AG09309 (cell line): ENCODE measurements at regions not wholly inside any gene's neighbourhood (a gene's known extent, or its start where the extent isn't known, plus 50 kb on each side); places are given as distances from the start of the nearest gene placed in this dataset.

ENCODE experiments used
- DNase-seq: peaks from one replicate; pipeline ENCODE4 v3.0.0-alpha.2; 2010; ENCODE audit warnings: low read depth
- H3K4me3 ChIP-seq: 2 replicates; pipeline ENCODE4 v1.5.1; 2011; ENCODE audit warnings: mild to moderate bottlenecking, low read depth, low read length, moderate library complexity; ENCODE audit not compliant: control insufficient read depth
- TF ChIP-seq, protein P1 (sequence below): IDR thresholded peaks from 2 replicates; pipeline ENCODE4 v1.5.1; 2011; ENCODE audit warnings: mild to moderate bottlenecking, low read depth, low read length, inconsistent platforms; ENCODE audit not compliant: insufficient read depth, control insufficient read depth; ENCODE audit errors: missing control alignments

DNA sequence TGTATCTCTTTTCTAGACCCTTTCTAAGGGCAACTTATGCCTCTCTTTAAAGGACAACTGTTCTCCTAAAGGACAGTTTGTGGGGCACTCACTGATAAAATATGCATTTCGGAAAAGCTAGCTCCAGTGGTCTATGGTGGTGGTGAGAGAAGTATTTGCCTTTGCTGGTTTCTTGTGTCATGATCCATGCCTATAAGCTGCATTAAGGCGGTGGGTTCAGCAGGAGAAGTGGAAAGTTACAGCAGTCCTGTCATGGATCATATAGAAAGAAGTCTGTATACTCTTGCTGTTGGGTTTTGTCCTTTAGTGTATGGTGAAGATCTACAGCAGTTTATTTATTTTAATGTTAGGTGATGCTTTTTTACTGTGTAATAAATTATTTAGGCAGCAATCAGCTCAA is 563.9 kb upstream of the PSMD7 start:
- TF ChIP-seq, protein P1, sequence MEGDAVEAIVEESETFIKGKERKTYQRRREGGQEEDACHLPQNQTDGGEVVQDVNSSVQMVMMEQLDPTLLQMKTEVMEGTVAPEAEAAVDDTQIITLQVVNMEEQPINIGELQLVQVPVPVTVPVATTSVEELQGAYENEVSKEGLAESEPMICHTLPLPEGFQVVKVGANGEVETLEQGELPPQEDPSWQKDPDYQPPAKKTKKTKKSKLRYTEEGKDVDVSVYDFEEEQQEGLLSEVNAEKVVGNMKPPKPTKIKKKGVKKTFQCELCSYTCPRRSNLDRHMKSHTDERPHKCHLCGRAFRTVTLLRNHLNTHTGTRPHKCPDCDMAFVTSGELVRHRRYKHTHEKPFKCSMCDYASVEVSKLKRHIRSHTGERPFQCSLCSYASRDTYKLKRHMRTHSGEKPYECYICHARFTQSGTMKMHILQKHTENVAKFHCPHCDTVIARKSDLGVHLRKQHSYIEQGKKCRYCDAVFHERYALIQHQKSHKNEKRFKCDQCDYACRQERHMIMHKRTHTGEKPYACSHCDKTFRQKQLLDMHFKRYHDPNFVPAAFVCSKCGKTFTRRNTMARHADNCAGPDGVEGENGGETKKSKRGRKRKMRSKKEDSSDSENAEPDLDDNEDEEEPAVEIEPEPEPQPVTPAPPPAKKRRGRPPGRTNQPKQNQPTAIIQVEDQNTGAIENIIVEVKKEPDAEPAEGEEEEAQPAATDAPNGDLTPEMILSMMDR, result no peak
- no peak overlapping the region for H3K4me3 ChIP-seq
- no peak for DNase-seq

GRCh38 chr16:73732143-73732542 is 564.5 kb upstream of the PSMD7 start:
- no peak for DNase-seq
- TF ChIP-seq, protein P1, result no peak
- H3K4me3 ChIP-seq, result no peak overlapping the region

DNA sequence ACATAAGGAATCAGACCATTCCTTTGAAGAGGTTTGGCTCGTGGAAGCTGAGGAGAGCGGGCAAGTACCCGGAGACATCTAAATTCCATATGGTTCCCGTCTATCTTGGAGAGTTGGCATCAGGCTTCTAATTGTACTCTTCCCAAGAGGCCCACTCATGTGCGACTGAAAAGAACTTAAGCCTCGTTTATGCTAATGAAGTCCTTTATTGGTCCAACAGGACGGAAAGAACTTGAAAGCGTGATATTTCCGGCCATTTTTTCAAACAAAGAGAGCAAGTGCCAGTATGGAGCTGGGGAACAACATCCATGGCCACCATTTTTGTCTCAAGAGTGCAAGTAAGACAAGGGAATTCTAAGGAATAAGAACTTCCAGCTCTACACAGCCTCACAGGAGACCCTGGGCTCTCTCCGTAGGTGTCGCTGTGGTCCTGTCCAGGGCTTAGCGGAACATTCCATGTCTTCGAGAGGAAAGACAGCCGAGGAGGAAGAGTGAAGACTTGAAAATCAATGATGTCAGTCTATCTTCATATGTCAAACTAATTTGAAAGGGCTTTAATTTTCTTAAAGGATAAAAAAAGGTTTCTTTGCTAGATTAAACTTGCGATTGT is 566.0 kb upstream of the PSMD7 start:
- TF ChIP-seq, protein P1, result no peak
- DNase-seq, result no peak
- no peak overlapping the region for H3K4me3 ChIP-seq

DNA sequence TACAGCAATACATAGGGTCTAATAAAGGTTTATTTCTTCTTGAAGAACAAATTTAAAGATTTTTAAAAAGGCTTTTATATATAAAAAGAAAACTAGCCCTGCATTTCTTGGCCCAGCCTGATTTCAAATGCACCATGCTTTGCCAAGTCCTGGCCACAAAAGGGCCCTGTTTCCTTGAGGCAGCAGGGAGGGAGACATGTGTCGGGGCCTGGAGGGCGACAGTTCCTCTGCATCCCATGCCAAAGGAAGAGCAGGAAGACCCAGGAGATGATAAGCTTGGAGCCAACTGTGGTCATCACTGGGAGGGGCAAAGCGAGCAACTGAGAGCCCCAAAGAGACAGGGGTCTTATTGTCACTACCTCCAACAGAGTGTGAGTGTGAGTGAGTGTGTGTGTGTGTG is 571.5 kb upstream of the PSMD7 start:
- H3K4me3 ChIP-seq, result no peak overlapping the region
- TF ChIP-seq, protein P1, result no peak
- no peak for DNase-seq

- H3K4me3 ChIP-seq, result no peak overlapping the region
- TF ChIP-seq, protein P1, result no peak
- DNase-seq, result no peak
Observed at GRCh38 chr16:73724503-73724902, 572.1 kb upstream of the PSMD7 start.

GRCh38 chr16:73717266-73717974 is 579.2 kb upstream of the PSMD7 start:
- TF ChIP-seq, protein P1, result no peak
- H3K4me3 ChIP-seq, result no peak overlapping the region
- DNase-seq, result no peak
